ENCODE measurements at regions not wholly inside any gene's neighbourhood (a gene's known extent, or its start where the extent isn't known, plus 50 kb on each side); places are given as distances from the start of the nearest gene placed in this dataset.

DNA sequence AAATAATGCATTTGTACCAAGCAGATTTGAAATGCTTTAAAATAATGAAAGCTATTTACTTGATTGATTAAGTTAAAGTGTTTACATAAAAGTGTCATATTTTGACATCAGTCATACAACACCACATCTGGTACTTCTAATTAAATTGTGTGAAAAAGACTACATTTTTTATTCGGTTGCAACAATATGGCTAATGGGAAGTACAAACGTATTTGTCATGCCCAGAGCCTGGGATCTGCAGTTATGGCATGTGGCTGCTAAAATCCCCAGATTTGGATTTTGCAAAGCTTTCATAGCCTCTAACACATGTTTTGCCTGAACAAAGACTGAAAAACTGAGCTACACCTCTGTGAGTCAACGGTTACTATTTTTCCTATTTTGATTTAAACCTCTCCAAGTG, 66.6 kb downstream of the LLPH start:
- TF ChIP-seq CTCF (IDR thresholded peaks at IDR 0.05; ENCODE audit: insufficient read depth, low read length) (no peak), POLR2AphosphoS5 (IDR thresholded peaks at IDR 0.05; ENCODE audit: low read depth) (no peak), GABPA (IDR thresholded peaks at IDR 0.05; ENCODE audit: low read depth) (no peak)

Data from HL-60 (cell line).